GM04503 (cell line): ENCODE measurements at regions not wholly inside any gene's neighbourhood (a gene's known extent, or its start where the extent isn't known, plus 50 kb on each side); places are given as distances from the start of the nearest gene placed in this dataset.
A peak's percentile ranks its signal among the peaks of the same experiment; 100 is the strongest.

Source experiments
- DNase-seq: peaks from one replicate; pipeline ENCODE4 v3.0.0-alpha.2; 2012; ENCODE audit warnings: low read depth

- DNase-seq: no peak
Measured at GRCh38 chr2:199025146-199025545, 432.6 kb downstream of the SATB2 start.

GRCh38 chr2:199024224-199024623, 433.5 kb downstream of the SATB2 start:
- no peak for DNase-seq

GRCh38 chr2:199019898-199020507, 437.7 kb downstream of the SATB2 start:
- peak; percentile 3 for DNase-seq

GRCh38 chr2:199018826-199019225, 438.9 kb downstream of the SATB2 start:
- no peak for DNase-seq

GRCh38 chr2:199015072-199015471, 442.7 kb downstream of the SATB2 start:
- DNase-seq: no peak

- DNase-seq: no peak
Measured at GRCh38 chr2:199014226-199014625, 443.5 kb downstream of the SATB2 start.

- DNase-seq: no peak
Measured at GRCh38 chr2:199011908-199012307, 445.8 kb downstream of the SATB2 start.

GRCh38 chr2:198994678-198995077, 463.1 kb downstream of the SATB2 start:
- no peak for DNase-seq

- no peak for DNase-seq
Measured at GRCh38 chr2:198991431-198991830, 466.3 kb downstream of the SATB2 start.

- DNase-seq: no peak
Measured at GRCh38 chr2:198975779-198976178, 482.0 kb downstream of the SATB2 start.

GRCh38 chr2:198973785-198974184, 484.0 kb downstream of the SATB2 start:
- no peak for DNase-seq

- DNase-seq: no peak
Measured at GRCh38 chr2:198973181-198973580, 484.6 kb downstream of the SATB2 start.

- no peak for DNase-seq
Measured at GRCh38 chr2:198968545-198968944, 489.2 kb downstream of the SATB2 start.

- DNase-seq: no peak
Measured at GRCh38 chr2:198966269-198966668, 491.5 kb downstream of the SATB2 start.

GRCh38 chr2:198961547-198961946, 496.2 kb downstream of the SATB2 start:
- no peak for DNase-seq

- peak; percentile 6 for DNase-seq
Measured at GRCh38 chr2:198957181-198957580, 500.6 kb downstream of the SATB2 start.

- DNase-seq: no peak
Measured at GRCh38 chr2:198953328-198953727, 504.4 kb downstream of the SATB2 start.

- DNase-seq: no peak
Measured at GRCh38 chr2:198950803-198951202, 506.9 kb downstream of the SATB2 start.

GRCh38 chr2:198945496-198945895, 512.2 kb downstream of the SATB2 start:
- DNase-seq: no peak

GRCh38 chr2:198930170-198930569, 527.6 kb downstream of the SATB2 start:
- DNase-seq: no peak

GRCh38 chr2:198928026-198928425, 529.7 kb downstream of the SATB2 start:
- no peak for DNase-seq

- no peak for DNase-seq
Measured at GRCh38 chr2:198917926-198918720, 539.6 kb downstream of the SATB2 start.

- no peak for DNase-seq
Measured at GRCh38 chr2:198917275-198917674, 540.5 kb downstream of the SATB2 start.
